HEK293 (cell line): ENCODE measurements at regions not wholly inside any gene's neighbourhood (a gene's known extent, or its start where the extent isn't known, plus 50 kb on each side); places are given as distances from the start of the nearest gene placed in this dataset.
"Not testable (repeated sequence)": the region's sequence is repeated elsewhere in the genome, so short reads cannot be mapped to it uniquely, and the experiment has no call there.

Source experiments
- CTCF ChIA-PET: fragments of 350-600 bp; formaldehyde crosslinking; extraction: SDS; loops from one replicate; lab custom pipeline; 2021; ENCODE audit warnings: antibody characterized with exemption; lab: Yijun Ruan, JAX
- POLR2A ChIA-PET: fragments of 300-600 bp; formaldehyde crosslinking; extraction: SDS; loops from one replicate; lab custom pipeline; 2020; ENCODE audit warnings: antibody characterized with exemption, inconsistent platforms; lab: Yijun Ruan, JAX
- H3K27ac ChIP-seq: fragments of 200-500 bp; sonication (Bioruptor generic); 2 replicates; pipeline ENCODE4 v1.5.1; 2014; ENCODE audit warnings: low read depth, low read length, control low read depth, inconsistent platforms; ENCODE audit errors: extremely low read depth
- H3K36me3 ChIP-seq, 2 experiments: fragments of 200-500 bp in 1 of 2; sonication (Bioruptor generic) in 1 of 2; 1 replicate in 1 of 2; 2 replicates in 1 of 2; pipeline ENCODE4 v1.5.1; 2014 to 2017; ENCODE audit warnings: inconsistent platforms in 2 of 2, low read length in 2 of 2; ENCODE audit not compliant: control insufficient read depth in 2 of 2, insufficient read depth in 1 of 2
- H3K4me1 ChIP-seq: fragments of 200-500 bp; sonication (Bioruptor generic); 2 replicates; pipeline ENCODE4 v1.5.1; 2014; ENCODE audit warnings: mild to moderate bottlenecking, low read length, inconsistent platforms; ENCODE audit not compliant: control insufficient read depth, insufficient read depth
- H3K4me3 ChIP-seq: 2 replicates; pipeline ENCODE4 v1.5.1; 2011; ENCODE audit warnings: low read depth, mild to moderate bottlenecking, control low read depth, low read length, moderate library complexity
- H3K9me3 ChIP-seq: fragments of 200-500 bp; sonication (Bioruptor generic); 2 replicates; pipeline ENCODE4 v1.5.1; 2014; ENCODE audit warnings: low read depth, low read length, inconsistent platforms; ENCODE audit not compliant: control insufficient read depth, insufficient read depth
- INSM2 ChIP-seq: fragments of 450-650 bp; formaldehyde crosslinking; IDR thresholded peaks from 2 replicates; pipeline ENCODE4 v1.5.1; 2016; ENCODE audit warnings: missing biosample characterization, missing genetic modification characterization
- KLF9 ChIP-seq: fragments of 450-650 bp; formaldehyde crosslinking; IDR thresholded peaks from 2 replicates; pipeline ENCODE4 v1.5.1; 2016; ENCODE audit warnings: missing biosample characterization, missing genetic modification characterization, low read depth
- REPIN1 ChIP-seq: fragments of 450-650 bp; formaldehyde crosslinking; IDR thresholded peaks from 2 replicates; pipeline ENCODE4 v1.5.1; 2017; ENCODE audit warnings: missing biosample characterization, missing genetic modification characterization, low read depth
- TSHZ1 ChIP-seq: fragments of 450-650 bp; formaldehyde crosslinking; IDR thresholded peaks from 2 replicates; pipeline ENCODE4 v1.5.1; 2016; ENCODE audit warnings: missing biosample characterization, missing genetic modification characterization, borderline replicate concordance
- WT1 ChIP-seq: fragments of 450-650 bp; formaldehyde crosslinking; IDR thresholded peaks from 2 replicates; pipeline ENCODE4 v1.5.1; 2016; ENCODE audit warnings: missing biosample characterization, missing genetic modification characterization
- ZBTB10 ChIP-seq: fragments of 450-650 bp; formaldehyde crosslinking; IDR thresholded peaks from 2 replicates; pipeline ENCODE4 v1.5.1; 2016; ENCODE audit warnings: missing biosample characterization, missing genetic modification characterization
- ZBTB48 ChIP-seq: fragments of 450-650 bp; formaldehyde crosslinking; IDR thresholded peaks from 2 replicates; pipeline ENCODE4 v1.5.1; 2016; ENCODE audit warnings: missing biosample characterization, missing genetic modification characterization
- ZFP3 ChIP-seq: fragments of 450-650 bp; formaldehyde crosslinking; IDR thresholded peaks from 2 replicates; pipeline ENCODE4 v1.5.1; 2016; ENCODE audit warnings: low read depth, missing biosample characterization, missing genetic modification characterization
- ZNF133 ChIP-seq: fragments of 450-650 bp; formaldehyde crosslinking; IDR thresholded peaks from 2 replicates; pipeline ENCODE4 v1.5.1; 2016; ENCODE audit warnings: missing biosample characterization, missing genetic modification characterization
- ZNF157 ChIP-seq: fragments of 450-650 bp; formaldehyde crosslinking; IDR thresholded peaks from 2 replicates; pipeline ENCODE4 v1.5.1; 2016; ENCODE audit warnings: missing biosample characterization, missing genetic modification characterization
- ZNF394 ChIP-seq: fragments of 450-650 bp; formaldehyde crosslinking; IDR thresholded peaks from 2 replicates; pipeline ENCODE4 v1.5.1; 2016; ENCODE audit warnings: missing biosample characterization, missing genetic modification characterization, mild to moderate bottlenecking, moderate library complexity, borderline replicate concordance
- ZNF48 ChIP-seq: fragments of 450-650 bp; formaldehyde crosslinking; IDR thresholded peaks from 2 replicates; pipeline ENCODE4 v1.5.1; 2016; ENCODE audit warnings: missing biosample characterization, missing genetic modification characterization
- ZNF510 ChIP-seq: fragments of 450-650 bp; formaldehyde crosslinking; IDR thresholded peaks from 2 replicates; pipeline ENCODE4 v1.5.1; 2018; ENCODE audit warnings: mild to moderate bottlenecking, missing genetic modification characterization, missing biosample characterization; ENCODE audit not compliant: insufficient replicate concordance
- ZNF529 ChIP-seq: fragments of 450-650 bp; formaldehyde crosslinking; IDR thresholded peaks from 2 replicates; pipeline ENCODE4 v1.5.1; 2017; ENCODE audit warnings: missing genetic modification characterization, missing biosample characterization; ENCODE audit not compliant: insufficient replicate concordance
- ZNF561 ChIP-seq: fragments of 450-650 bp; IDR thresholded peaks from 2 replicates; pipeline ENCODE4 v1.5.1; 2018; ENCODE audit warnings: missing biosample characterization, missing genetic modification characterization, borderline replicate concordance
- ZNF624 ChIP-seq: fragments of 450-650 bp; formaldehyde crosslinking; IDR thresholded peaks from 2 replicates; pipeline ENCODE4 v1.5.1; 2017; ENCODE audit warnings: missing biosample characterization, missing genetic modification characterization
- ZNF645 ChIP-seq: fragments of 450-650 bp; formaldehyde crosslinking; IDR thresholded peaks from 2 replicates; pipeline ENCODE4; 2016; ENCODE audit warnings: missing biosample characterization, missing genetic modification characterization
- ZNF670 ChIP-seq: fragments of 450-650 bp; formaldehyde crosslinking; IDR thresholded peaks from 2 replicates; pipeline ENCODE4 v1.5.1; 2016; ENCODE audit warnings: missing biosample characterization, missing genetic modification characterization, low read depth
- ZNF792 ChIP-seq: fragments of 450-650 bp; formaldehyde crosslinking; IDR thresholded peaks from 2 replicates; pipeline ENCODE4 v1.5.1; 2016; ENCODE audit warnings: missing biosample characterization, missing genetic modification characterization
- ZNF837 ChIP-seq: fragments of 450-650 bp; formaldehyde crosslinking; IDR thresholded peaks from 2 replicates; pipeline ENCODE4 v1.5.1; 2016; ENCODE audit warnings: missing biosample characterization, missing genetic modification characterization

- TF ChIP-seq ZNF157 (tag by site-specific recombination), result no peak
- TF ChIP-seq ZFP3 (tag by site-specific recombination), result no peak
- no peak for TF ChIP-seq KLF9 (tag by site-specific recombination)
Observed at GRCh38 chr2:228575897-228576296, 394.4 kb upstream of the SPHKAP start (continued).

- H3K9me3 ChIP-seq, H3K36me3 ChIP-seq, H3K4me3 ChIP-seq, POLR2A ChIA-PET, H3K27ac ChIP-seq, H3K4me1 ChIP-seq, CTCF ChIA-PET: not testable (repeated sequence)
Observed at GRCh38 chr2:228568275-228568674, 386.8 kb upstream of the SPHKAP start.

GRCh38 chr2:228561816-228562215 lies 380.3 kb upstream of the SPHKAP start:
- no peaks in the 10 kb centered on the region for H3K9me3 ChIP-seq
- H3K4me1 ChIP-seq, result no peaks in the 10 kb centered on the region
- no peak overlapping the region for H3K4me3 ChIP-seq
- H3K36me3 ChIP-seq, result no peaks in the 10 kb centered on the region
- POLR2A ChIA-PET, result no interaction called here
- TF ChIP-seq WT1 (tag by site-specific recombination) (no peak), ZNF157 (tag by site-specific recombination) (no peak), INSM2 (tag by site-specific recombination) (no peak)
- no peak overlapping the region for H3K27ac ChIP-seq
- CTCF ChIA-PET, result no interaction called here

- CTCF ChIA-PET, result interaction anchor here (0.6 to 0.7 kb wide), 2 partner anchors 30 to 900 kb away, joined by 3 read pairs; no protein-coding TSS in a partner anchor
- TF ChIP-seq ZBTB48 (tag by site-specific recombination) (no peak), REPIN1 (tag by site-specific recombination) (no peak), ZNF394 (tag by site-specific recombination) (no peak), ZBTB10 (no peak), ZNF48 (tag by site-specific recombination) (no peak), ZNF792 (tag by site-specific recombination) (no peak), ZNF133 (tag by site-specific recombination) (no peak), ZNF624 (no peak), TSHZ1 (no peak), ZNF837 (no peak), ZNF645 (tag by site-specific recombination) (no peak), ZNF670 (tag by site-specific recombination) (no peak), ZNF529 (no peak), ZNF561 (tag by site-specific recombination) (no peak), ZNF510 (no peak)
- H3K4me3 ChIP-seq, result no peak overlapping the region
- POLR2A ChIA-PET, result no interaction called here
- H3K4me1 ChIP-seq, result no peaks in the 10 kb centered on the region
- no peaks in the 10 kb centered on the region for H3K36me3 ChIP-seq
- H3K9me3 ChIP-seq, result no peaks in the 10 kb centered on the region
- H3K27ac ChIP-seq, result no peak overlapping the region
Observed at GRCh38 chr2:228559774-228560415, 378.4 kb upstream of the SPHKAP start.
